H1 (cell line): ENCODE measurements at regions not wholly inside any gene's neighbourhood (a gene's known extent, or its start where the extent isn't known, plus 50 kb on each side); places are given as distances from the start of the nearest gene placed in this dataset.

ENCODE experiments used
- CTCF ChIA-PET: fragments of 300-600 bp; sonication (Branson Sonifier 250); formaldehyde crosslinking; loops from one replicate; lab custom pipeline; 2021; ENCODE audit not compliant: partially characterized antibody; lab: Charles Lee
- POLR2A ChIA-PET: fragments of 300-600 bp; sonication (Branson Sonifier 250); formaldehyde crosslinking; loops from one replicate; lab custom pipeline; 2021; ENCODE audit warnings: inconsistent platforms; ENCODE audit not compliant: partially characterized antibody; lab: Charles Lee
- DNase-seq, 2 experiments: peaks; one replicate each; pipeline versions ENCODE4 v3.0.0 to v3.0.0-alpha.2; 2010 to 2022; ENCODE audit warnings: low spot score in 2 of 2, low read depth in 1 of 2, mixed read lengths in 1 of 2
- FAIRE-seq: peaks from 2 replicates; lab custom pipeline; 2011; peaks lifted over from hg19 to GRCh38; lab: Jason Lieb, UNC
- H2AFZ ChIP-seq: 2 replicates; pipeline ENCODE4 v1.8.1; 2012; ENCODE audit warnings: low read length, inconsistent platforms
- H2AK5ac ChIP-seq: 2 replicates; pipeline ENCODE4 v1.6.1; 2013; ENCODE audit warnings: low read depth, low read length
- H2BK120ac ChIP-seq: replicated peaks from 2 replicates; pipeline ENCODE3; 2013; ENCODE audit warnings: low read depth, low read length, inconsistent platforms
- H2BK12ac ChIP-seq: 2 replicates; pipeline ENCODE4 v1.6.1; 2013; ENCODE audit warnings: low read depth, low read length
- H2BK15ac ChIP-seq: 2 replicates; pipeline ENCODE4 v1.6.1; 2013; ENCODE audit warnings: low read length
- H2BK20ac ChIP-seq: 2 replicates; pipeline ENCODE4 v1.6.1; 2013; ENCODE audit warnings: low read length
- H2BK5ac ChIP-seq: 2 replicates; pipeline ENCODE4 v1.6.1; 2013; ENCODE audit warnings: low read depth, low read length
- H3K14ac ChIP-seq: 2 replicates; pipeline ENCODE4 v1.6.1; 2013; ENCODE audit warnings: inconsistent platforms; ENCODE audit not compliant: insufficient read length
- H3K18ac ChIP-seq: 2 replicates; pipeline ENCODE4 v1.6.1; 2013; ENCODE audit warnings: low read length; ENCODE audit errors: extremely low read depth
- H3K23ac ChIP-seq: 2 replicates; pipeline ENCODE4 v1.6.1; 2013; ENCODE audit warnings: inconsistent platforms; ENCODE audit not compliant: insufficient read length
- H3K23me2 ChIP-seq: 2 replicates; pipeline ENCODE4 v1.6.1; 2013; ENCODE audit warnings: low read depth, low read length
- H3K27ac ChIP-seq: 2 replicates; pipeline ENCODE4 v1.6.1; 2011; ENCODE audit warnings: low read depth, low read length, inconsistent platforms
- H3K27me3 ChIP-seq, 4 experiments: replicated peaks in 1 of 4; 1 replicate in 1 of 4; 2 replicates in 3 of 4; pipeline versions ENCODE4 v1.6.1 to v1.8.1; 2011 to 2013; ENCODE audit warnings: low read length in 3 of 4, mild to moderate bottlenecking in 3 of 4, inconsistent platforms in 2 of 4, mixed read lengths in 2 of 4, moderate library complexity in 1 of 4; ENCODE audit not compliant: control insufficient read depth in 3 of 4, insufficient read depth in 3 of 4; ENCODE audit errors: extremely low read depth in 1 of 4
- H3K36me3 ChIP-seq, 4 experiments: 2 replicates each; pipeline versions ENCODE4 v1.6.1 to v1.8.1; 2011 to 2013; ENCODE audit warnings: mild to moderate bottlenecking in 4 of 4, low read length in 3 of 4, moderate library complexity in 2 of 4, control low read depth in 1 of 4, inconsistent platforms in 1 of 4; ENCODE audit not compliant: insufficient read depth in 4 of 4, control insufficient read depth in 2 of 4
- H3K4ac ChIP-seq: replicated peaks from 2 replicates; pipeline ENCODE3; 2013; ENCODE audit warnings: low read length, low read depth, mixed read lengths, inconsistent platforms; ENCODE audit not compliant: insufficient read length
- H3K4me1 ChIP-seq, 4 experiments: replicated peaks in 1 of 4; 1 replicate in 1 of 4; 2 replicates in 3 of 4; pipeline versions ENCODE4 v1.6.1 to v1.8.1; 2011 to 2013; ENCODE audit warnings: low read length in 3 of 4, inconsistent platforms in 2 of 4, mixed read lengths in 1 of 4; ENCODE audit not compliant: insufficient read depth in 4 of 4, control insufficient read depth in 3 of 4
- H3K4me2 ChIP-seq, 2 experiments: 2 replicates each; pipeline versions ENCODE4 v1.6.1 to v1.8.1; 2011 to 2013; ENCODE audit warnings: low read depth in 2 of 2, low read length in 2 of 2, control low read depth in 1 of 2, inconsistent platforms in 1 of 2, mild to moderate bottlenecking in 1 of 2; ENCODE audit not compliant: insufficient read depth in 1 of 2
- H3K4me3 ChIP-seq, 4 experiments: fragments of 200-600, 300-600 bp in 1 of 4; sonication (generic), shearing (Covaris generic), sonication (Bioruptor Twin) in 1 of 4; 2 replicates each; pipeline versions ENCODE4 v1.5.1 to v1.8.1; 2011 to 2016; ENCODE audit warnings: low read length in 4 of 4, low read depth in 3 of 4, control low read depth in 2 of 4, inconsistent platforms in 2 of 4, mild to moderate bottlenecking in 2 of 4, mixed read lengths in 1 of 4, moderate library complexity in 1 of 4; ENCODE audit not compliant: insufficient read depth in 2 of 4; ENCODE audit errors: extremely low read depth in 1 of 4
- H3K56ac ChIP-seq: replicated peaks from 2 replicates; pipeline ENCODE3; 2013; ENCODE audit warnings: low read depth, mild to moderate bottlenecking, mixed read lengths, low read length, inconsistent platforms; ENCODE audit not compliant: insufficient read length
- H3K79me1 ChIP-seq: 2 replicates; pipeline ENCODE4 v1.6.1; 2013; ENCODE audit warnings: low read depth, low read length, control low read depth
- H3K79me2 ChIP-seq, 2 experiments: 2 replicates each; pipeline versions ENCODE4 v1.6.1 to v1.8.1; 2012 to 2013; ENCODE audit warnings: low read length in 2 of 2, mild to moderate bottlenecking in 2 of 2, inconsistent platforms in 1 of 2; ENCODE audit not compliant: insufficient read depth in 2 of 2, control insufficient read depth in 1 of 2
- H3K9ac ChIP-seq, 4 experiments: replicated peaks in 1 of 4; 1 replicate in 1 of 4; 2 replicates in 3 of 4; pipeline versions ENCODE4 v1.6.1 to v1.8.1; 2011 to 2013; ENCODE audit warnings: low read depth in 3 of 4, low read length in 3 of 4, control low read depth in 2 of 4, mild to moderate bottlenecking in 2 of 4, moderate library complexity in 2 of 4, inconsistent platforms in 1 of 4; ENCODE audit errors: extremely low read depth in 1 of 4
- H3K9me3 ChIP-seq, 2 experiments: 2 replicates each; pipeline versions ENCODE4 v1.6.1 to v1.8.1; 2012 to 2013; ENCODE audit warnings: mild to moderate bottlenecking in 2 of 2, moderate library complexity in 2 of 2, control low read depth in 1 of 2, inconsistent platforms in 1 of 2, low read depth in 1 of 2, low read length in 1 of 2, mixed read lengths in 1 of 2; ENCODE audit not compliant: insufficient read depth in 2 of 2
- H4K20me1 ChIP-seq, 2 experiments: replicated peaks in 1 of 2; 2 replicates each; pipeline versions ENCODE3 to v1.8.1; 2011 to 2013; ENCODE audit warnings: inconsistent platforms in 2 of 2, low read length in 2 of 2, mild to moderate bottlenecking in 1 of 2; ENCODE audit not compliant: insufficient read depth in 2 of 2, control insufficient read depth in 1 of 2
- H4K5ac ChIP-seq: 2 replicates; pipeline ENCODE4 v1.6.1; 2013; ENCODE audit warnings: low read length, low read depth, mixed read lengths, inconsistent platforms; ENCODE audit not compliant: insufficient read length
- H4K8ac ChIP-seq: 2 replicates; pipeline ENCODE4 v1.8.0; 2013; ENCODE audit warnings: mild to moderate bottlenecking, moderate library complexity, low read length, inconsistent platforms; ENCODE audit not compliant: insufficient read depth; ENCODE audit errors: extremely low read depth
- H4K91ac ChIP-seq: replicated peaks from 2 replicates; pipeline ENCODE3; 2013; ENCODE audit warnings: low read length, mixed read lengths, inconsistent platforms; ENCODE audit not compliant: insufficient read length
- WGBS, 2 experiments: shearing (Covaris generic) in 1 of 2; methylation state at CpG; one replicate each; pipeline versions ENCODE4 v1.1.6 to v1.1.7; 2013 to 2015; ENCODE audit warnings: low lambda C conversion rate in 2 of 2, mixed read lengths in 2 of 2, inconsistent platforms in 1 of 2, low coverage in 1 of 2, missing lambda C conversion rate in 1 of 2; ENCODE audit not compliant: insufficient replicate concordance in 2 of 2, insufficient coverage in 1 of 2, insufficient read length in 1 of 2; ENCODE audit errors: extremely low coverage in 1 of 2, missing lambda C conversion rate in 1 of 2; 5-methylcytosine and 5-hydroxymethylcytosine counted together
- TF ChIP-seq, protein P1 (sequence below): fragments of 300-600 bp; sonication (generic); IDR thresholded peaks from 2 replicates; pipeline ENCODE4 v1.7.1; 2012; ENCODE audit warnings: low read length, moderate library complexity, mild to moderate bottlenecking, inconsistent platforms; ENCODE audit not compliant: insufficient replicate concordance

DNA sequence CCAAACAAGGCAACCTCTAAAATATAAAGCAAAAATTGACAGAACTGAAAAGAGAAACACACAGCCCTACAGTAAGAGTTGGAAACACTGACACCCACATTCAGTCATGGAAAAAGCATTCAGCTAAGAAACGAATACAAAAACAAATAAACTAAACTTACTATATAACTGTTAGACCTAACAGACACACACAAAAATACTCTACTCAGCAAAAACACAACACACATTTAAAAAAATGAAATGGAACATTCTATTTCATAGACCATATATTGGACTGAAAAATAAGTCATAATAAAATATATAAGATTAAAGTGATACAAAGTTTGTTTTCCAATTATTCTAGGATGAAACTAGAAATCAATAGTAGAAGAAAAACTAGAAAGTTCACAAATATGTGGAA is 488.8 kb upstream of the POU3F4 start:
- H4K91ac ChIP-seq: no peak overlapping the region
- no peak overlapping the region for H3K27ac ChIP-seq
- no peak overlapping the region for H3K14ac ChIP-seq
- no peak overlapping the region for H3K4ac ChIP-seq
- H3K23ac ChIP-seq: no peak overlapping the region
- no peak overlapping the region for H2BK120ac ChIP-seq
- no peak for DNase-seq
- H3K79me2 ChIP-seq: no peaks in the 10 kb centered on the region
- H3K4me2 ChIP-seq: no peak overlapping the region
- CTCF ChIA-PET: no interaction called here
- no peak for FAIRE-seq
- no peak overlapping the region for H2BK15ac ChIP-seq
- no peak overlapping the region for H3K56ac ChIP-seq
- no peaks in the 10 kb centered on the region for H3K36me3 ChIP-seq
- no peak overlapping the region for H2BK12ac ChIP-seq
- H2BK20ac ChIP-seq: no peak overlapping the region
- no peak overlapping the region for H2AFZ ChIP-seq
- no peaks in the 10 kb centered on the region for H3K4me1 ChIP-seq
- H3K9me3 ChIP-seq: no peaks in the 10 kb centered on the region
- no peak overlapping the region for H2AK5ac ChIP-seq
- H2BK5ac ChIP-seq: no peak overlapping the region
- no peaks in the 10 kb centered on the region for H3K27me3 ChIP-seq
- 75% methylated on average over 1 of the region's 1 CpG; no CpG with 5 or more reads in 1 of the 2 experiments for WGBS, 2 experiments
- H4K5ac ChIP-seq: no peak overlapping the region
- no peak overlapping the region for H4K8ac ChIP-seq
- no peak overlapping the region for H3K18ac ChIP-seq
- no peaks in the 10 kb centered on the region for H4K20me1 ChIP-seq
- H3K9ac ChIP-seq: no peak overlapping the region
- POLR2A ChIA-PET: no interaction called here
- H3K79me1 ChIP-seq: no peaks in the 10 kb centered on the region
- H3K23me2 ChIP-seq: no peaks in the 10 kb centered on the region
- no peak overlapping the region for H3K4me3 ChIP-seq
- TF ChIP-seq, protein P1, sequence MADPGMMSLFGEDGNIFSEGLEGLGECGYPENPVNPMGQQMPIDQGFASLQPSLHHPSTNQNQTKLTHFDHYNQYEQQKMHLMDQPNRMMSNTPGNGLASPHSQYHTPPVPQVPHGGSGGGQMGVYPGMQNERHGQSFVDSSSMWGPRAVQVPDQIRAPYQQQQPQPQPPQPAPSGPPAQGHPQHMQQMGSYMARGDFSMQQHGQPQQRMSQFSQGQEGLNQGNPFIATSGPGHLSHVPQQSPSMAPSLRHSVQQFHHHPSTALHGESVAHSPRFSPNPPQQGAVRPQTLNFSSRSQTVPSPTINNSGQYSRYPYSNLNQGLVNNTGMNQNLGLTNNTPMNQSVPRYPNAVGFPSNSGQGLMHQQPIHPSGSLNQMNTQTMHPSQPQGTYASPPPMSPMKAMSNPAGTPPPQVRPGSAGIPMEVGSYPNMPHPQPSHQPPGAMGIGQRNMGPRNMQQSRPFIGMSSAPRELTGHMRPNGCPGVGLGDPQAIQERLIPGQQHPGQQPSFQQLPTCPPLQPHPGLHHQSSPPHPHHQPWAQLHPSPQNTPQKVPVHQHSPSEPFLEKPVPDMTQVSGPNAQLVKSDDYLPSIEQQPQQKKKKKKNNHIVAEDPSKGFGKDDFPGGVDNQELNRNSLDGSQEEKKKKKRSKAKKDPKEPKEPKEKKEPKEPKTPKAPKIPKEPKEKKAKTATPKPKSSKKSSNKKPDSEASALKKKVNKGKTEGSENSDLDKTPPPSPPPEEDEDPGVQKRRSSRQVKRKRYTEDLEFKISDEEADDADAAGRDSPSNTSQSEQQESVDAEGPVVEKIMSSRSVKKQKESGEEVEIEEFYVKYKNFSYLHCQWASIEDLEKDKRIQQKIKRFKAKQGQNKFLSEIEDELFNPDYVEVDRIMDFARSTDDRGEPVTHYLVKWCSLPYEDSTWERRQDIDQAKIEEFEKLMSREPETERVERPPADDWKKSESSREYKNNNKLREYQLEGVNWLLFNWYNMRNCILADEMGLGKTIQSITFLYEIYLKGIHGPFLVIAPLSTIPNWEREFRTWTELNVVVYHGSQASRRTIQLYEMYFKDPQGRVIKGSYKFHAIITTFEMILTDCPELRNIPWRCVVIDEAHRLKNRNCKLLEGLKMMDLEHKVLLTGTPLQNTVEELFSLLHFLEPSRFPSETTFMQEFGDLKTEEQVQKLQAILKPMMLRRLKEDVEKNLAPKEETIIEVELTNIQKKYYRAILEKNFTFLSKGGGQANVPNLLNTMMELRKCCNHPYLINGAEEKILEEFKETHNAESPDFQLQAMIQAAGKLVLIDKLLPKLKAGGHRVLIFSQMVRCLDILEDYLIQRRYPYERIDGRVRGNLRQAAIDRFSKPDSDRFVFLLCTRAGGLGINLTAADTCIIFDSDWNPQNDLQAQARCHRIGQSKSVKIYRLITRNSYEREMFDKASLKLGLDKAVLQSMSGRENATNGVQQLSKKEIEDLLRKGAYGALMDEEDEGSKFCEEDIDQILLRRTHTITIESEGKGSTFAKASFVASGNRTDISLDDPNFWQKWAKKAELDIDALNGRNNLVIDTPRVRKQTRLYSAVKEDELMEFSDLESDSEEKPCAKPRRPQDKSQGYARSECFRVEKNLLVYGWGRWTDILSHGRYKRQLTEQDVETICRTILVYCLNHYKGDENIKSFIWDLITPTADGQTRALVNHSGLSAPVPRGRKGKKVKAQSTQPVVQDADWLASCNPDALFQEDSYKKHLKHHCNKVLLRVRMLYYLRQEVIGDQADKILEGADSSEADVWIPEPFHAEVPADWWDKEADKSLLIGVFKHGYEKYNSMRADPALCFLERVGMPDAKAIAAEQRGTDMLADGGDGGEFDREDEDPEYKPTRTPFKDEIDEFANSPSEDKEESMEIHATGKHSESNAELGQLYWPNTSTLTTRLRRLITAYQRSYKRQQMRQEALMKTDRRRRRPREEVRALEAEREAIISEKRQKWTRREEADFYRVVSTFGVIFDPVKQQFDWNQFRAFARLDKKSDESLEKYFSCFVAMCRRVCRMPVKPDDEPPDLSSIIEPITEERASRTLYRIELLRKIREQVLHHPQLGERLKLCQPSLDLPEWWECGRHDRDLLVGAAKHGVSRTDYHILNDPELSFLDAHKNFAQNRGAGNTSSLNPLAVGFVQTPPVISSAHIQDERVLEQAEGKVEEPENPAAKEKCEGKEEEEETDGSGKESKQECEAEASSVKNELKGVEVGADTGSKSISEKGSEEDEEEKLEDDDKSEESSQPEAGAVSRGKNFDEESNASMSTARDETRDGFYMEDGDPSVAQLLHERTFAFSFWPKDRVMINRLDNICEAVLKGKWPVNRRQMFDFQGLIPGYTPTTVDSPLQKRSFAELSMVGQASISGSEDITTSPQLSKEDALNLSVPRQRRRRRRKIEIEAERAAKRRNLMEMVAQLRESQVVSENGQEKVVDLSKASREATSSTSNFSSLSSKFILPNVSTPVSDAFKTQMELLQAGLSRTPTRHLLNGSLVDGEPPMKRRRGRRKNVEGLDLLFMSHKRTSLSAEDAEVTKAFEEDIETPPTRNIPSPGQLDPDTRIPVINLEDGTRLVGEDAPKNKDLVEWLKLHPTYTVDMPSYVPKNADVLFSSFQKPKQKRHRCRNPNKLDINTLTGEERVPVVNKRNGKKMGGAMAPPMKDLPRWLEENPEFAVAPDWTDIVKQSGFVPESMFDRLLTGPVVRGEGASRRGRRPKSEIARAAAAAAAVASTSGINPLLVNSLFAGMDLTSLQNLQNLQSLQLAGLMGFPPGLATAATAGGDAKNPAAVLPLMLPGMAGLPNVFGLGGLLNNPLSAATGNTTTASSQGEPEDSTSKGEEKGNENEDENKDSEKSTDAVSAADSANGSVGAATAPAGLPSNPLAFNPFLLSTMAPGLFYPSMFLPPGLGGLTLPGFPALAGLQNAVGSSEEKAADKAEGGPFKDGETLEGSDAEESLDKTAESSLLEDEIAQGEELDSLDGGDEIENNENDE: no peak
